Nephron (organoid): ENCODE measurements at regions not wholly inside any gene's neighbourhood (a gene's known extent, or its start where the extent isn't known, plus 50 kb on each side); places are given as distances from the start of the nearest gene placed in this dataset.

Experiments used
- H3K27ac Mint-ChIP-seq, 3 experiments: 2 replicates each; pipeline ENCODE4 v1.8.0; 2020; ENCODE audit warnings: mixed read lengths in 3 of 3, mild to moderate bottlenecking in 2 of 3, moderate library complexity in 1 of 3
- H3K27me3 Mint-ChIP-seq: 2 replicates; pipeline ENCODE4 v1.8.0; 2021; ENCODE audit warnings: low read depth, mild to moderate bottlenecking, moderate library complexity, mixed read lengths
- H3K36me3 Mint-ChIP-seq: 2 replicates; pipeline ENCODE4 v1.8.0; 2020; ENCODE audit warnings: low read depth, mixed read lengths
- H3K4me1 Mint-ChIP-seq: 2 replicates; pipeline ENCODE4 v1.8.0; 2020; ENCODE audit warnings: mixed read lengths
- H3K4me3 Mint-ChIP-seq, 3 experiments: 2 replicates each; pipeline ENCODE4 v1.8.0; 2020; ENCODE audit warnings: mild to moderate bottlenecking in 3 of 3, mixed read lengths in 3 of 3, moderate library complexity in 2 of 3
- H3K9me3 Mint-ChIP-seq: 2 replicates; pipeline ENCODE4 v1.8.0; 2020; ENCODE audit warnings: mixed read lengths
- TF ChIP-seq, protein P1 (sequence below), 3 experiments: fragments of 200-600 bp; sonication (generic); IDR thresholded peaks; one replicate each; pipeline ENCODE4 v1.5.0; 2021; ENCODE audit warnings: antibody characterized with exemption in 3 of 3; ENCODE audit not compliant: unreplicated experiment in 3 of 3

DNA sequence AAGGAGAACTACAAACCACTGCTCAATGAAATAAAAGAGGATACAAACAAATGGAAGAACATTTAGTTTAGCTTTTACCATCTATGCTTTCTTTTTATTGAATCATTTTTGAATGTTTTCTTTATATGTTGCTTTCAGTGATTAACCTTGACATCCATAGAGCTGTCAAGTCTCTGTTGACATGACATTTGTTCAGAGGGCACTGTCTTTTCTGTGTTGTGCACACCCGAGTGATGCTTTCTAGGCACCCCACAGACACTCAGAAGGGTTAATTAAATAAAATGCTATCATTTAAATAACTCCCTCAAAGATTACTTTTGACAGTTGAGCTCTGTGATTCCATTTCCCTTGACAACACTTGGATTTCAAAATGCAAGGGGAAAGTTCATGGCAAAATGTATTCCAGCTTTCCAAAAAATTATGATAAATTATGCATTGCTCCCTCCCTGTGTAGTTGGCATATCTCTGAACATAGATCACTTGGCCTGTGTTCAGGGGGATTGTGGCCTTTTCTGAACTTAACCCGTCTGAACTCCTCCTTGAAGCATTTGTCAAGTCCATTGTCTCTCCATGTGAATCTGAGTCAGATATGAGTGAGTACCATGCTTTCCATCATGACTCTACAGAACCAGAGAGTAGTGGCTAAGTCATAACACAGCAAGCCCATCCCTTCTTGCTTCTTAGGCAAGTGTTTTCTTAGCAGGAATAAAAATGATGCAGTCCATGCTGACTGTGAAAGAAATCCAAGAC, 372.6 kb downstream of the RPRM start:
- Mint-ChIP-seq H3K9me3 (no peaks in the 10 kb centered on the region), H3K27me3 (no peaks in the 10 kb centered on the region), H3K4me1 (peaks cover 32% of the 10 kb centered on the region), H3K36me3 (no peaks in the 10 kb centered on the region), H3K27ac (peak overlapping the region in 2 of 3 experiments; percentile 78), H3K4me3 (peak overlapping the region in 1 of 3 experiments; percentile 31)
- TF ChIP-seq, protein P1, sequence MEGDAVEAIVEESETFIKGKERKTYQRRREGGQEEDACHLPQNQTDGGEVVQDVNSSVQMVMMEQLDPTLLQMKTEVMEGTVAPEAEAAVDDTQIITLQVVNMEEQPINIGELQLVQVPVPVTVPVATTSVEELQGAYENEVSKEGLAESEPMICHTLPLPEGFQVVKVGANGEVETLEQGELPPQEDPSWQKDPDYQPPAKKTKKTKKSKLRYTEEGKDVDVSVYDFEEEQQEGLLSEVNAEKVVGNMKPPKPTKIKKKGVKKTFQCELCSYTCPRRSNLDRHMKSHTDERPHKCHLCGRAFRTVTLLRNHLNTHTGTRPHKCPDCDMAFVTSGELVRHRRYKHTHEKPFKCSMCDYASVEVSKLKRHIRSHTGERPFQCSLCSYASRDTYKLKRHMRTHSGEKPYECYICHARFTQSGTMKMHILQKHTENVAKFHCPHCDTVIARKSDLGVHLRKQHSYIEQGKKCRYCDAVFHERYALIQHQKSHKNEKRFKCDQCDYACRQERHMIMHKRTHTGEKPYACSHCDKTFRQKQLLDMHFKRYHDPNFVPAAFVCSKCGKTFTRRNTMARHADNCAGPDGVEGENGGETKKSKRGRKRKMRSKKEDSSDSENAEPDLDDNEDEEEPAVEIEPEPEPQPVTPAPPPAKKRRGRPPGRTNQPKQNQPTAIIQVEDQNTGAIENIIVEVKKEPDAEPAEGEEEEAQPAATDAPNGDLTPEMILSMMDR (IDR thresholded peaks at IDR 0.05; ENCODE audit: unreplicated experiment in 3 of 3): no peak

DNA sequence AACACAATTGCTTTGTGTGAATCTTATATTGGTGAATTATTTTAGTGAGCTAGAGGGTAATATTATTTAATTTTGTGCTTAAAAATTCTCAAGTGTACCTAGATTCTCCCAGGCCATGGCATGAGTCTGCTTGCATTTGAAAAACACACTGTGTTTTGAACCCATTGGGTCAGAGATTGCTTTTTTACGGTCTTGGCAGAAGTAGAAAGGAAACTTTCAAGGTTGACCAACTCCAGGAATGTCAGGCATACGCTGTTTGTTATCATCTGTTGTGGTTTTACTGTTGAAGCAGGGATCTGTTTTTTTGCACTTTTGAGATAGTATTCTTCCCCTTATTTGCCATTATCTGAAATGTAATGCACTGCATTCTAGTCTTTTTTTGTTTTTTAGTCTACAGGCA, 377.4 kb downstream of the RPRM start:
- no peak overlapping the region for H3K4me3 Mint-ChIP-seq
- TF ChIP-seq, protein P1 (IDR thresholded peaks at IDR 0.05; ENCODE audit: unreplicated experiment in 3 of 3): no peak
- H3K9me3 Mint-ChIP-seq: peaks cover 7% of the 10 kb centered on the region
- no peaks in the 10 kb centered on the region for H3K36me3 Mint-ChIP-seq
- peaks cover 8% of the 10 kb centered on the region for H3K4me1 Mint-ChIP-seq
- peak overlapping the region in 1 of 3 experiments; percentile 59 for H3K27ac Mint-ChIP-seq
- H3K27me3 Mint-ChIP-seq: no peaks in the 10 kb centered on the region

DNA sequence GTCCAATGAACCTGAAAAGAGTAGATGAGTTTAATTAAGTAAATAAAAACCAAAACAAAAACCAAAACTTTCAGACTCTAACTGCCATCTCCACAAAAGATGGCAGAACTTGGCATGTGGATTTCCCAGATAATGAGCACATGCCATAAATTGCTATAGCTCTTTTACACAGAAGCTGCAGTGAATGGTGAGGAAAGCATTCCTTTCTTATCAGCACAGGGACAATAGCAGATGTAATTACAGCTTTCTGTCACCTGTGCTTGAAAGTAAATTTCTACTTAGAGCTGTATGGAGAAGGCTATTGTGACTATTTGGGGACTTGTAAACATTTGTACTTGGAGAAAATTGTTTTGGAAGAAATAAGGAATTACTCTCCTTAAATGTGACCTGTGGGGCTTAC, 378.4 kb downstream of the RPRM start:
- H3K4me3 Mint-ChIP-seq: no peak overlapping the region
- TF ChIP-seq, protein P1 (IDR thresholded peaks at IDR 0.05; ENCODE audit: unreplicated experiment in 3 of 3): no peak
- no peaks in the 10 kb centered on the region for H3K27me3 Mint-ChIP-seq
- no peak overlapping the region for H3K27ac Mint-ChIP-seq
- H3K4me1 Mint-ChIP-seq: peaks cover 5% of the 10 kb centered on the region
- H3K9me3 Mint-ChIP-seq: peaks cover 7% of the 10 kb centered on the region
- no peaks in the 10 kb centered on the region for H3K36me3 Mint-ChIP-seq

DNA sequence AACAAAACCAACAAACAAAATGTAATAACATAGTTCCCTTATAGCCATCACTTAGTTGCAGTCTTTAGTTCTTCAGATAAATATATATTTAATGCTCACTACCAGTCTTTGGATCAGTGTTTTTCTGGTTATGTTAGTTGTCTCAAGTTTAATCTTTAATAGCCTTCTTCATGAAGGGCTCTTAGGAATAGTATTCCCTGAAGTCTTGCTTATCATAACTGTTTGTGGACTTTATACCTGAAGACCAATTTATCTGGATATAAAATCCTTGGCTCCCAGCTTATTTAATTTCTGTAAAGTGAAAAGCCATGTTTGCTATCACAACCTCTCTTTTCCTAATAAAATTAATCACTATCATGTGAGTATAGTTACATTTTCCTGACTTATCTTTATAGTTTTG, 379.7 kb downstream of the ARL6IP6 start:
- H3K36me3 Mint-ChIP-seq: no peaks in the 10 kb centered on the region
- TF ChIP-seq, protein P1 (IDR thresholded peaks at IDR 0.05; ENCODE audit: unreplicated experiment in 3 of 3): no peak
- H3K9me3 Mint-ChIP-seq: peaks cover 13% of the 10 kb centered on the region
- peaks cover 5% of the 10 kb centered on the region for H3K4me1 Mint-ChIP-seq
- H3K4me3 Mint-ChIP-seq: no peak overlapping the region
- H3K27me3 Mint-ChIP-seq: no peaks in the 10 kb centered on the region
- no peak overlapping the region for H3K27ac Mint-ChIP-seq

DNA sequence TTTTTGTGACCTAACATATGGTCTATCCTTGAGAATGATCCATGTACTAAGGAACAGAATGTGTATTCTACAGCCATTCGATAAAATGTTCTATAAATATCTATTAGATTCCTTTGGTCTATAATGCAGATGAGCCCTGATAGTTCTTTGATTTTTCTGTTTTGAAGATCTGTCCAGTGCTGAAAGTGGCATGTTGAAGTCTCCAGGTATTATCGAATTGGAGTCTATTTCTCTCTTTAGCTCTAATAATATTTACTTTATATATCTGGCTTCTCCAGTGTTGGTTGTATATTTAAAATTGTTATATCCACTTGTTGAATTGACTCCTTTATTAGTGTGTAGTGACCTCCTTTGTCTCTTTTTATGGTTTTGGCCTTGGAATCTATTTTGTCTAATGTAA, 377.9 kb downstream of the ARL6IP6 start:
- H3K27me3 Mint-ChIP-seq: no peaks in the 10 kb centered on the region
- H3K36me3 Mint-ChIP-seq: no peaks in the 10 kb centered on the region
- peaks cover 25% of the 10 kb centered on the region for H3K9me3 Mint-ChIP-seq
- TF ChIP-seq, protein P1 (IDR thresholded peaks at IDR 0.05; ENCODE audit: unreplicated experiment in 3 of 3): no peak
- H3K4me3 Mint-ChIP-seq: no peak overlapping the region
- H3K27ac Mint-ChIP-seq: no peak overlapping the region
- H3K4me1 Mint-ChIP-seq: no peaks in the 10 kb centered on the region

DNA sequence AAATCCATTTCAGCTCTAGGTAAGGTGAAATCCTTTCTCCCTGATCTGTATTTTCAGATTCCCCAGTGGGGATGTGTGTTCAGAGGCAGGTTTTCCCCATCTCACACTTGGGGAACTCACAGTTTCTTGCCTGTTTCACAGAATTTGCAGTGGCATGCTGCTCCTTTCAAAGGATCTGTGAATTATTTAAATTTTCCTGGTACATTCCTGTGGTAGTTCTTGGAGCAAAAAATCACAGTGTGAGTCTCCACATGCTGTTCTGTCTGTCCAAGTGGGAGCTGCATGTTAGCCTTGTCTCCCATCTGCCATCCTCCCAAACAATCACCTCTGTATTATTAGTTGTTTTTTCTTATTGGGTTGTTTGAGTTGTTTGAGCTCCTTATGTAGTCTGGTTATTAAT, 372.9 kb downstream of the ARL6IP6 start:
- TF ChIP-seq, protein P1 (IDR thresholded peaks at IDR 0.05; ENCODE audit: unreplicated experiment in 3 of 3): no peak
- Mint-ChIP-seq H3K27me3 (no peaks in the 10 kb centered on the region), H3K4me3 (no peak overlapping the region), H3K27ac (no peak overlapping the region), H3K4me1 (no peaks in the 10 kb centered on the region), H3K9me3 (peaks cover 27% of the 10 kb centered on the region), H3K36me3 (no peaks in the 10 kb centered on the region)
